OCI-LY7 (cell line): ENCODE measurements at regions not wholly inside any gene's neighbourhood (a gene's known extent, or its start where the extent isn't known, plus 50 kb on each side); places are given as distances from the start of the nearest gene placed in this dataset.

ENCODE experiments used
- BruUV-seq: library from RNA; stranded (reverse); fragments of 400-500 nt; replicated peaks from 2 replicates; lab custom pipeline; 2021; lab: Mats Ljungman, UMichigan
- CTCF ChIA-PET: fragments of 300-600 bp; sonication (Branson Sonifier 250); formaldehyde crosslinking; loops from one replicate; lab custom pipeline; 2022; ENCODE audit warnings: antibody characterized with exemption; ENCODE audit not compliant: unreplicated experiment; lab: Charles Lee
- POLR2A ChIA-PET: fragments of 300-600 bp; sonication (Branson Sonifier 250); formaldehyde crosslinking; loops from one replicate; lab custom pipeline; 2022; ENCODE audit warnings: antibody characterized with exemption; lab: Charles Lee
- DNase-seq: peaks from one replicate; pipeline ENCODE4 v3.0.0-alpha.2; 2015; ENCODE audit warnings: low spot score
- H2AFZ ChIP-seq: fragments of 200-600 bp; sonication (generic), shearing (Covaris generic); 2 replicates; pipeline ENCODE4 v1.6.1; 2014; ENCODE audit warnings: mild to moderate bottlenecking, antibody characterized with exemption, low read length, moderate library complexity
- H3K27ac ChIP-seq: fragments of 200-600 bp; sonication (generic); 2 replicates; pipeline ENCODE4 v1.5.1; 2014; ENCODE audit warnings: mixed run types, low read depth, mild to moderate bottlenecking, moderate library complexity, low read length, inconsistent platforms; ENCODE audit not compliant: poor library complexity, severe bottlenecking
- H3K36me3 ChIP-seq: fragments of 200-600 bp; sonication (generic); 2 replicates; pipeline ENCODE4 v1.6.1; 2014; ENCODE audit warnings: mild to moderate bottlenecking, antibody characterized with exemption, low read length, moderate library complexity, mixed read lengths; ENCODE audit not compliant: insufficient read depth
- H3K4me1 ChIP-seq: fragments of 200-600 bp; sonication (generic); 2 replicates; pipeline ENCODE4 v1.5.1; 2014; ENCODE audit warnings: mild to moderate bottlenecking, low read length; ENCODE audit not compliant: insufficient read depth, poor library complexity, severe bottlenecking
- H3K4me2 ChIP-seq: fragments of 200-600 bp; sonication (generic); 2 replicates; pipeline ENCODE4 v1.6.1; 2014; ENCODE audit warnings: mild to moderate bottlenecking, low read length
- H3K4me3 ChIP-seq: fragments of 200-600 bp; sonication (generic); 2 replicates; pipeline ENCODE4 v1.5.1; 2014; ENCODE audit warnings: mild to moderate bottlenecking, low read depth, low read length; ENCODE audit not compliant: poor library complexity, severe bottlenecking
- H3K79me2 ChIP-seq: fragments of 200-600 bp; sonication (generic); 2 replicates; pipeline ENCODE4 v1.6.1; 2016; ENCODE audit warnings: low read depth, mild to moderate bottlenecking, low read length, moderate library complexity, mixed read lengths; ENCODE audit not compliant: insufficient read depth
- H3K9me2 ChIP-seq: fragments of 200-600 bp; sonication (generic); 2 replicates; pipeline ENCODE4 v1.6.1; 2016; ENCODE audit warnings: mild to moderate bottlenecking, low read length, mixed read lengths; ENCODE audit not compliant: insufficient read depth
- H3K9me3 ChIP-seq: fragments of 200-600 bp; sonication (generic); 2 replicates; pipeline ENCODE4 v1.6.1; 2014; ENCODE audit warnings: mild to moderate bottlenecking, mixed run types, low read length, mixed read lengths
- H4K20me1 ChIP-seq: fragments of 200-600 bp; sonication (generic); 2 replicates; pipeline ENCODE4 v1.6.1; 2014; ENCODE audit warnings: mild to moderate bottlenecking, antibody characterized with exemption, low read length, moderate library complexity, mixed read lengths; ENCODE audit not compliant: insufficient read depth
- CTCF ChIP-seq: fragments of 200-600 bp; sonication (generic); conservative IDR thresholded peaks from 2 replicates; pipeline ENCODE4 v1.5.1; 2014; ENCODE audit warnings: mild to moderate bottlenecking, antibody characterized with exemption, low read length, moderate library complexity, mixed read lengths
- EZH2phosphoT487 ChIP-seq: fragments of 200-600 bp; sonication (generic); IDR thresholded peaks from 2 replicates; pipeline ENCODE4 v1.6.1; 2018; ENCODE audit warnings: low read depth, borderline replicate concordance, mild to moderate bottlenecking, mixed run types, antibody characterized with exemption, low read length, moderate library complexity, mixed read lengths
- intact Hi-C: fragments of 100-400 bp; cut with micrococcal nuclease; formaldehyde crosslinking; loops from one replicate; pipeline ENCODE4 v1.10.0; 2022; ENCODE audit not compliant: unreplicated experiment

DNA sequence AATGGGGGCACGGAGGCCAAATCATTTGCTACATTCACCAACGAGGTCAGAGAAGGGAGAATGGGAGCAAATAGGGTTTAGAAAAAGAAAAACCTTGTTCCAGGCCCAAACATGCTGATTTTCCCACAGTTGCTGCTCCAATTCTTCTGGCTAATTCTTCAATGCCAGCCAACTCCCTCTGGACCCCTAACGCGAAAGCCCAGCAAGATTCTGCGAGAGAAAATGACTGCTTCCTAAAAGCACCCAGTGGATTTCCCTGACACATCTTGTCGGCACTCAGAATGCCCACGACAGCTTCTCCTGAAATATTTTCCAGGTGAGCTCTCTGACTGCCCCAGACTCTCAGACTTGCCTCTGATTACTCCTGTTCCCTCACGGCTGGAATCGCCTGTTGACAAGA lies 689.4 kb downstream of the MED13L start:
- BruUV-seq = no TSS peak

GRCh38 chr12:115584156-115584555 lies 693.3 kb downstream of the MED13L start:
- BruUV-seq = no TSS peak
- intact Hi-C loops = no loop called here
- POLR2A ChIA-PET = no interaction called here

More for the DNA sequence above, 689.4 kb downstream of the MED13L start:
- Histone ChIP-seq H3K9me3 (no peaks in the 10 kb centered on the region), H3K4me1 (no peaks in the 10 kb centered on the region), H3K27ac (no peak overlapping the region), H2AFZ (no peak overlapping the region), H3K79me2 (no peaks in the 10 kb centered on the region), H3K36me3 (no peaks in the 10 kb centered on the region), H3K4me3 (no peak overlapping the region), H4K20me1 (no peaks in the 10 kb centered on the region), H3K9me2 (no peaks in the 10 kb centered on the region), H3K4me2 (no peak overlapping the region)
- no peak for TF ChIP-seq EZH2phosphoT487
- no peak for TF ChIP-seq CTCF
- no peak for DNase-seq
- POLR2A ChIA-PET = no interaction called here
- intact Hi-C loops = no loop called here
- CTCF ChIA-PET = no interaction called here

DNA sequence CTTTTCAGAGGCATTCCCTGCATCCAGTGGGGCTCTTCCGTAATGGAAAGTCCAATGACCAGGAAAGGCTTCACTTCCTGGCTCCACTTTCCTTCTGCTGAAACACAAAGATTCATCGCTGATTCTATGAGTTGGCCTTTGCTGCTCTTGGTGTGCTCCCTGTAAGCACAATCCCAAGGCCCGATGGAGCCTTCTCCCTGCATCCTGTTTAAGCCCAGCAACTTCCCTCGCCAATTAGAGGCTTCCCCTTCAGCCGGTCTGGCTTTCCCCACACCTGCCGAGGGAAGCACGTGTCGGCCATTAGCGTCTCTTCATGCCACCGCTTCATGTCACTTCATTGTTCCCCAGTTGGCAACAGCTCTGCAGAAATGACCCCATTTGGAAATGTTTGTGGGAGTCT lies 693.9 kb downstream of the MED13L start:
- TF ChIP-seq EZH2phosphoT487 (no peak), CTCF (no peak)
- Histone ChIP-seq H2AFZ (no peak overlapping the region), H4K20me1 (no peaks in the 10 kb centered on the region), H3K36me3 (no peaks in the 10 kb centered on the region), H3K9me2 (no peaks in the 10 kb centered on the region), H3K4me2 (no peak overlapping the region), H3K27ac (no peak overlapping the region), H3K4me3 (no peak overlapping the region), H3K9me3 (no peaks in the 10 kb centered on the region), H3K4me1 (no peaks in the 10 kb centered on the region), H3K79me2 (no peaks in the 10 kb centered on the region)
- ChIA-PET CTCF (no interaction called here), POLR2A (no interaction called here)
- intact Hi-C loops = no loop called here
- DNase-seq = no peak
- no TSS peak for BruUV-seq

More at GRCh38 chr12:115584156-115584555, 693.3 kb downstream of the MED13L start:
- no peaks in the 10 kb centered on the region for H3K9me2 ChIP-seq
- CTCF ChIA-PET = no interaction called here
- DNase-seq = no peak
- H3K4me3 ChIP-seq = no peak overlapping the region
- H3K4me1 ChIP-seq = no peaks in the 10 kb centered on the region
- H3K79me2 ChIP-seq = no peaks in the 10 kb centered on the region
- no peak overlapping the region for H3K27ac ChIP-seq
- no peaks in the 10 kb centered on the region for H3K36me3 ChIP-seq
- no peak overlapping the region for H3K4me2 ChIP-seq
- no peak for TF ChIP-seq EZH2phosphoT487
- no peak for TF ChIP-seq CTCF
- no peaks in the 10 kb centered on the region for H4K20me1 ChIP-seq
- no peak overlapping the region for H2AFZ ChIP-seq
- H3K9me3 ChIP-seq = no peaks in the 10 kb centered on the region
